HEK293 (cell line): ENCODE measurements at regions not wholly inside any gene's neighbourhood (a gene's known extent, or its start where the extent isn't known, plus 50 kb on each side); places are given as distances from the start of the nearest gene placed in this dataset.

Experiments used
- CTCF ChIA-PET: fragments of 350-600 bp; formaldehyde crosslinking; extraction: SDS; loops from one replicate; lab custom pipeline; 2021; ENCODE audit warnings: antibody characterized with exemption; lab: Yijun Ruan, JAX
- POLR2A ChIA-PET: fragments of 300-600 bp; formaldehyde crosslinking; extraction: SDS; loops from one replicate; lab custom pipeline; 2020; ENCODE audit warnings: antibody characterized with exemption, inconsistent platforms; lab: Yijun Ruan, JAX
- H3K27ac ChIP-seq: fragments of 200-500 bp; sonication (Bioruptor generic); 2 replicates; pipeline ENCODE4 v1.5.1; 2014; ENCODE audit warnings: low read depth, low read length, control low read depth, inconsistent platforms; ENCODE audit errors: extremely low read depth
- H3K36me3 ChIP-seq, 2 experiments: fragments of 200-500 bp in 1 of 2; sonication (Bioruptor generic) in 1 of 2; 1 replicate in 1 of 2; 2 replicates in 1 of 2; pipeline ENCODE4 v1.5.1; 2014 to 2017; ENCODE audit warnings: inconsistent platforms in 2 of 2, low read length in 2 of 2; ENCODE audit not compliant: control insufficient read depth in 2 of 2, insufficient read depth in 1 of 2
- H3K4me1 ChIP-seq: fragments of 200-500 bp; sonication (Bioruptor generic); 2 replicates; pipeline ENCODE4 v1.5.1; 2014; ENCODE audit warnings: mild to moderate bottlenecking, low read length, inconsistent platforms; ENCODE audit not compliant: control insufficient read depth, insufficient read depth
- H3K4me3 ChIP-seq: 2 replicates; pipeline ENCODE4 v1.5.1; 2011; ENCODE audit warnings: low read depth, mild to moderate bottlenecking, control low read depth, low read length, moderate library complexity
- H3K9me3 ChIP-seq: fragments of 200-500 bp; sonication (Bioruptor generic); 2 replicates; pipeline ENCODE4 v1.5.1; 2014; ENCODE audit warnings: low read depth, low read length, inconsistent platforms; ENCODE audit not compliant: control insufficient read depth, insufficient read depth
- GLI4 ChIP-seq: fragments of 450-650 bp; formaldehyde crosslinking; IDR thresholded peaks from 2 replicates; pipeline ENCODE4 v1.5.1; 2016; ENCODE audit warnings: missing biosample characterization, missing genetic modification characterization
- KLF17 ChIP-seq: fragments of 450-650 bp; formaldehyde crosslinking; IDR thresholded peaks from 2 replicates; pipeline ENCODE4 v1.5.1; 2016; ENCODE audit warnings: missing biosample characterization, missing genetic modification characterization
- OVOL3 ChIP-seq: fragments of 450-650 bp; formaldehyde crosslinking; IDR thresholded peaks from 2 replicates; pipeline ENCODE4 v1.5.1; 2016; ENCODE audit warnings: missing biosample characterization, missing genetic modification characterization
- PATZ1 ChIP-seq: fragments of 450-650 bp; formaldehyde crosslinking; IDR thresholded peaks from 2 replicates; pipeline ENCODE4 v1.5.1; 2016; ENCODE audit warnings: missing biosample characterization, missing genetic modification characterization
- PRDM10 ChIP-seq: fragments of 450-650 bp; formaldehyde crosslinking; IDR thresholded peaks from 2 replicates; pipeline ENCODE4 v1.5.1; 2016; ENCODE audit warnings: missing biosample characterization, missing genetic modification characterization
- SP2 ChIP-seq: fragments of 450-650 bp; formaldehyde crosslinking; IDR thresholded peaks from 2 replicates; pipeline ENCODE4 v1.5.1; 2016; ENCODE audit warnings: missing biosample characterization, missing genetic modification characterization
- TRIM28 ChIP-seq: IDR thresholded peaks from 2 replicates; pipeline ENCODE4 v1.6.1; 2011; ENCODE audit warnings: low read length, control low read depth, borderline replicate concordance
- YY2 ChIP-seq: fragments of 450-650 bp; formaldehyde crosslinking; IDR thresholded peaks from 2 replicates; pipeline ENCODE4 v1.5.1; 2016; ENCODE audit warnings: missing biosample characterization, missing genetic modification characterization
- ZBTB1 ChIP-seq: fragments of 450-650 bp; formaldehyde crosslinking; IDR thresholded peaks from 2 replicates; pipeline ENCODE4 v1.5.1; 2016; ENCODE audit warnings: missing biosample characterization, missing genetic modification characterization
- ZBTB10 ChIP-seq: fragments of 450-650 bp; formaldehyde crosslinking; IDR thresholded peaks from 2 replicates; pipeline ENCODE4 v1.5.1; 2016; ENCODE audit warnings: missing biosample characterization, missing genetic modification characterization
- ZBTB6 ChIP-seq: fragments of 450-650 bp; formaldehyde crosslinking; IDR thresholded peaks from 2 replicates; pipeline ENCODE4 v1.5.1; 2017; ENCODE audit warnings: missing biosample characterization, missing genetic modification characterization
- ZBTB7A ChIP-seq: fragments of 450-650 bp; formaldehyde crosslinking; IDR thresholded peaks from 2 replicates; pipeline ENCODE4 v1.5.1; 2016; ENCODE audit warnings: low read depth, missing biosample characterization, missing genetic modification characterization
- ZFHX2 ChIP-seq: fragments of 450-650 bp; formaldehyde crosslinking; conservative IDR thresholded peaks from 2 replicates; pipeline ENCODE4 v1.5.1; 2016; ENCODE audit warnings: missing biosample characterization, missing genetic modification characterization
- ZFP37 ChIP-seq: fragments of 450-650 bp; formaldehyde crosslinking; IDR thresholded peaks from 2 replicates; pipeline ENCODE4 v1.5.1; 2016; ENCODE audit warnings: missing biosample characterization, missing genetic modification characterization
- ZNF211 ChIP-seq: fragments of 450-650 bp; formaldehyde crosslinking; IDR thresholded peaks from 2 replicates; pipeline ENCODE4 v1.5.1; 2016; ENCODE audit warnings: low read depth, missing biosample characterization, missing genetic modification characterization
- ZNF423 ChIP-seq: fragments of 450-650 bp; formaldehyde crosslinking; IDR thresholded peaks from 2 replicates; pipeline ENCODE4 v1.5.1; 2016; ENCODE audit warnings: missing biosample characterization, missing genetic modification characterization
- ZNF514 ChIP-seq: fragments of 450-650 bp; formaldehyde crosslinking; IDR thresholded peaks from 2 replicates; pipeline ENCODE4 v1.5.1; 2016; ENCODE audit warnings: missing biosample characterization, missing genetic modification characterization
- ZNF521 ChIP-seq: fragments of 450-650 bp; formaldehyde crosslinking; IDR thresholded peaks from 2 replicates; pipeline ENCODE4 v1.5.1; 2017; ENCODE audit warnings: missing biosample characterization, mild to moderate bottlenecking, missing genetic modification characterization
- ZNF530 ChIP-seq: fragments of 450-650 bp; formaldehyde crosslinking; IDR thresholded peaks from 2 replicates; pipeline ENCODE4 v1.5.1; 2016; ENCODE audit warnings: low read depth, missing biosample characterization, missing genetic modification characterization
- ZNF558 ChIP-seq: fragments of 450-650 bp; formaldehyde crosslinking; IDR thresholded peaks from 2 replicates; pipeline ENCODE4 v1.5.1; 2016; ENCODE audit warnings: missing biosample characterization, missing genetic modification characterization
- ZNF560 ChIP-seq: fragments of 450-650 bp; formaldehyde crosslinking; IDR thresholded peaks from 2 replicates; pipeline ENCODE4 v1.5.1; 2017; ENCODE audit warnings: missing biosample characterization, missing genetic modification characterization, borderline replicate concordance
- ZNF600 ChIP-seq: fragments of 450-650 bp; formaldehyde crosslinking; IDR thresholded peaks from 2 replicates; pipeline ENCODE4 v1.5.1; 2016; ENCODE audit warnings: missing biosample characterization, missing genetic modification characterization
- ZNF610 ChIP-seq: fragments of 450-650 bp; formaldehyde crosslinking; IDR thresholded peaks from 2 replicates; pipeline ENCODE4 v1.5.1; 2016; ENCODE audit warnings: missing biosample characterization, missing genetic modification characterization, borderline replicate concordance
- ZNF626 ChIP-seq: fragments of 450-650 bp; sonication (Bioruptor Pico); formaldehyde crosslinking; IDR thresholded peaks from 2 replicates; pipeline ENCODE4 v1.5.1; 2018; ENCODE audit warnings: missing biosample characterization, missing genetic modification characterization, inconsistent platforms

- no peaks in the 10 kb centered on the region for H3K9me3 ChIP-seq
- TF ChIP-seq GLI4 (tag by site-specific recombination) = no peak
- no peak for TF ChIP-seq ZNF600 (tag by site-specific recombination)
- no peak for TF ChIP-seq ZBTB6 (tag by site-specific recombination)
- TF ChIP-seq ZNF423 (tag by site-specific recombination) = no peak
- TF ChIP-seq ZNF558 (tag by site-specific recombination) = no peak
- no peak for TF ChIP-seq ZNF530 (tag by site-specific recombination)
- no peak for TF ChIP-seq TRIM28
- no peak for TF ChIP-seq ZBTB10
- no peak for TF ChIP-seq SP2
- TF ChIP-seq ZBTB1 = no peak
- TF ChIP-seq ZBTB7A = no peak
- TF ChIP-seq, all 188 proteins: peak for 0
- Histone ChIP-seq H3K4me3 (no peak overlapping the region), H3K27ac (no peak overlapping the region), H3K4me1 (no peaks in the 10 kb centered on the region), H3K36me3 (no peaks in the 10 kb centered on the region)
- CTCF ChIA-PET = interaction anchor here (0.7 to 1.2 kb wide), 2 partner anchors 192 to 252 kb away, joined by 3 read pairs; no protein-coding TSS in a partner anchor
- POLR2A ChIA-PET = no interaction called here
Measured at GRCh38 chr6:137751768-137752560, 115.1 kb upstream of the TNFAIP3 start.

GRCh38 chr6:137754366-137754765 lies 112.7 kb upstream of the TNFAIP3 start:
- TF ChIP-seq YY2 (tag by site-specific recombination) = no peak
- no peak for TF ChIP-seq ZFP37 (tag by site-specific recombination)
- TF ChIP-seq ZNF626 (tag by site-specific recombination) = no peak
- TF ChIP-seq PRDM10 (tag by site-specific recombination) = no peak
- TF ChIP-seq ZNF514 (tag by site-specific recombination) = no peak
- no peak for TF ChIP-seq OVOL3 (tag by site-specific recombination)
- TF ChIP-seq ZNF521 (tag by site-specific recombination) = no peak
- no peak for TF ChIP-seq ZNF610
- no peak for TF ChIP-seq ZNF530 (tag by site-specific recombination)
- no peak for TF ChIP-seq ZNF211 (tag by site-specific recombination)
- TF ChIP-seq PATZ1 (tag by site-specific recombination) = no peak
- no peak for TF ChIP-seq ZFHX2 (tag by site-specific recombination)
- no peak for TF ChIP-seq KLF17 (tag by site-specific recombination)
- no peak for TF ChIP-seq ZNF560 (tag by site-specific recombination)
- TF ChIP-seq ZBTB1 = no peak
- POLR2A ChIA-PET = no interaction called here
- no peaks in the 10 kb centered on the region for H3K36me3 ChIP-seq
- H3K9me3 ChIP-seq = no peaks in the 10 kb centered on the region
- CTCF ChIA-PET = interaction anchor here (0.8 kb wide), 1 partner anchor 62 kb away, joined by 6 read pairs; no protein-coding TSS in a partner anchor
- H3K27ac ChIP-seq = no peak overlapping the region
- H3K4me1 ChIP-seq = no peaks in the 10 kb centered on the region
- H3K4me3 ChIP-seq = no peak overlapping the region
